Cardiac muscle cell (in vitro differentiated cells and primary cell): ENCODE measurements at regions not wholly inside any gene's neighbourhood (a gene's known extent, or its start where the extent isn't known, plus 50 kb on each side); places are given as distances from the start of the nearest gene placed in this dataset.

ENCODE experiments used
- DNase-seq, 2 donors: peaks; one replicate each; pipeline versions ENCODE4 v3.0.0 to v3.0.0-alpha.2; 2010 to 2017; ENCODE audit warnings: low read depth in 1 of 2, low spot score in 1 of 2
- H3K27ac ChIP-seq: fragments of 200-600 bp; sonication (generic); 2 replicates; pipeline ENCODE4 v1.5.1; 2016
- H3K27me3 ChIP-seq: fragments of 200-600 bp; sonication (generic); 2 replicates; pipeline ENCODE4 v1.6.0; 2016; ENCODE audit warnings: control low read depth
- H3K36me3 ChIP-seq: fragments of 200-600 bp; sonication (generic); 2 replicates; pipeline ENCODE4 v1.5.1; 2016; ENCODE audit warnings: control low read depth
- H3K4me1 ChIP-seq: fragments of 200-600 bp; sonication (generic); 2 replicates; pipeline ENCODE4 v1.8.1; 2017; ENCODE audit warnings: low read depth, mild to moderate bottlenecking, mixed run types
- H3K4me3 ChIP-seq: fragments of 200-600 bp; sonication (generic); 2 replicates; pipeline ENCODE4 v1.5.1; 2016; ENCODE audit warnings: mild to moderate bottlenecking
- H3K9me3 ChIP-seq: fragments of 200-600 bp; sonication (generic); 2 replicates; pipeline ENCODE4 v1.5.1; 2017; ENCODE audit warnings: low read depth, mild to moderate bottlenecking, control low read depth
- TF ChIP-seq, protein P1 (sequence below): IDR thresholded peaks from 2 replicates; pipeline ENCODE4 v1.5.1; 2012; ENCODE audit warnings: low read depth, mild to moderate bottlenecking, low read length

DNA sequence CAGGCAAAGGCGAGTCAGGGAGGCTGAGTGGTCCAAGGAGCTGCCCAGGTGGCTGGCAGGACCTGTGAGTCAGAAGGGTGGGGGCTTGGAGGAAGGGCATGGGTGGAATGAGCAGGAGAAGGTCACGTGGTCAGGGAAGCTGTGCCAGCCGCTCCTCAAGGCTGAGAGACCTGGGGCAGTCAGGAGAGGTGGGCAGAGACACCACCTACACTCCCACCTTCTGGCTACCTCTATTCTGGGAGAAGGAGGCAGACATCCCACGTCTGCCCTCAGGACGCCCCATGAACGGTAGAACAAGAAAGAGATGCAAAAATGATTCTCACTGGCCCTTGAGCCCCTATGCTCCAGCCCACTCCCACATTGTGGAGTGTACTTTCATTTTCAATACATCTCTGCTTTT lies 151.8 kb upstream of the RAB4A start:
- H3K36me3 ChIP-seq, result no peaks in the 10 kb centered on the region
- H3K27ac ChIP-seq, result no peak overlapping the region
- H3K9me3 ChIP-seq, result no peaks in the 10 kb centered on the region
- H3K4me3 ChIP-seq, result no peak overlapping the region
- H3K4me1 ChIP-seq, result no peaks in the 10 kb centered on the region
- peaks cover 6% of the 10 kb centered on the region for H3K27me3 ChIP-seq
- no peak for DNase-seq
- TF ChIP-seq, protein P1, sequence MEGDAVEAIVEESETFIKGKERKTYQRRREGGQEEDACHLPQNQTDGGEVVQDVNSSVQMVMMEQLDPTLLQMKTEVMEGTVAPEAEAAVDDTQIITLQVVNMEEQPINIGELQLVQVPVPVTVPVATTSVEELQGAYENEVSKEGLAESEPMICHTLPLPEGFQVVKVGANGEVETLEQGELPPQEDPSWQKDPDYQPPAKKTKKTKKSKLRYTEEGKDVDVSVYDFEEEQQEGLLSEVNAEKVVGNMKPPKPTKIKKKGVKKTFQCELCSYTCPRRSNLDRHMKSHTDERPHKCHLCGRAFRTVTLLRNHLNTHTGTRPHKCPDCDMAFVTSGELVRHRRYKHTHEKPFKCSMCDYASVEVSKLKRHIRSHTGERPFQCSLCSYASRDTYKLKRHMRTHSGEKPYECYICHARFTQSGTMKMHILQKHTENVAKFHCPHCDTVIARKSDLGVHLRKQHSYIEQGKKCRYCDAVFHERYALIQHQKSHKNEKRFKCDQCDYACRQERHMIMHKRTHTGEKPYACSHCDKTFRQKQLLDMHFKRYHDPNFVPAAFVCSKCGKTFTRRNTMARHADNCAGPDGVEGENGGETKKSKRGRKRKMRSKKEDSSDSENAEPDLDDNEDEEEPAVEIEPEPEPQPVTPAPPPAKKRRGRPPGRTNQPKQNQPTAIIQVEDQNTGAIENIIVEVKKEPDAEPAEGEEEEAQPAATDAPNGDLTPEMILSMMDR, result no peak

DNA sequence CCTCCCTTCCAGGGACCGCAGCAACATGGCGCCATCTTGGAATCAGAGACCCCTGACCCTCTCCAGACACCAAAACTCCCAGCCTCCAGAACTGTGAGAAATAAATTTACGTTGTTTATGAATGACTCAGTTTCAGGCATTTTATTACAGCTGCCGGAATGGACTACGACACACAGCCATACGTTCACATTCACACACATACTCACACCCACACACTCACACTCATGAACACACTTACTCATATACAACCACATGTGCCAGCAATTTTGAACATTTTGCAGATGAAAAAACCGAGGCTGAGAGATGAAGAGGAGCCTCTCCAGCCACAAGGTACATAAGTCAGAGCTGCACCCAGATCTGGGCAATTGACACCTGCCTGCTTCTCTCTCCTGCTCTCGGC lies 151.0 kb upstream of the RAB4A start:
- no peak for DNase-seq
- TF ChIP-seq, protein P1, result no peak
- Histone ChIP-seq H3K27me3 (peaks cover 8% of the 10 kb centered on the region), H3K4me1 (no peaks in the 10 kb centered on the region), H3K27ac (no peak overlapping the region), H3K4me3 (no peak overlapping the region), H3K36me3 (no peaks in the 10 kb centered on the region), H3K9me3 (no peaks in the 10 kb centered on the region)

DNA sequence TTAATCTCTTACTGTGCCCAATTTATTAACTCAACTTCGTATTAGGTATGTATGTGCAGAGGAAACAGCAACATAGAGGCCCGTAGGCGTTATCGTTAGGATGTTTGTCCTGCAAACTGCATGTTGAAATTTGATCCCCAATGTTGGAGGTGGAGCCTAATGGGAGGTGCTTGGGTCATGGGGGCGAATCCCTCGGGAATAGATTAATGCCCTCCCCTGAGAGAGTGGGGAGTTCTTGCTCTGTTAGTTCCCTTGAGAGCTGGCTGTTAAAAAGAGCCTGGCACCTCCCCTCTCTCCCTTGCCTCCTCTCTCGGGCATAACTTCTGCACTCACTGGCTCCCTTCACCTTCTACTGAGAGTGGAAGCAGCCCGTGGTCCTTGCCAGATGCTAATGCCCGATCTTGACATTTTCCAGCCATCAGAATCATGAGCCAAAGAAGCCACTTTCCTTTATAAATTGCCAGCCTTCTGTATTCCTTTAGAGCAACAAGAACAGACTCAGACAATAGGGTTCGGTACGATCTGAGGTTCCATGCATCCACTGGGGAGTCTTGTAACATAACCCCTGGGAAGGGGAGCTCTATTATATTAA lies 149.0 kb upstream of the RAB4A start:
- Histone ChIP-seq H3K4me3 (no peak overlapping the region), H3K9me3 (no peaks in the 10 kb centered on the region), H3K27ac (no peak overlapping the region), H3K27me3 (peaks cover 11% of the 10 kb centered on the region), H3K4me1 (no peaks in the 10 kb centered on the region), H3K36me3 (no peaks in the 10 kb centered on the region)
- TF ChIP-seq, protein P1, result no peak
- no peak for DNase-seq

DNA sequence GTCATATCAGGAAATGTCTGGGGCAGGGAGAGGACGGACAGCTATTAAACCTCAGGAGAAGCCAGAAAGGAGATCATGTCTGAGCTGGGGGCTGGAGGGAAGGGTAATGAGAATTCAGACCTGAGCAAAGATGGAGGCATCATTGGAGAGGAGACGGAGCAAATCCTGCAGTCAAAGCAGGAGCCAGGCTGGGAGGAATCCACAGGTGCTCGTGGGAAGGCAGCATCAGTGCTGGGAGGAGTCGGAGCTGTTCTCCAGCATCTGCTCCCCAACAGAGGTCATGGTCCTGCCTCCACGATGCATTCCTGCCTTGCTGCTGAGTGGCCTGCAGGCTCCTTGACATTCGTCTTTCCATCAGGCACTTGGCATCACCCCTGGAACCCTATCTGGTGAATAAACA lies 148.3 kb upstream of the RAB4A start:
- no peak for DNase-seq
- Histone ChIP-seq H3K27me3 (peaks cover 11% of the 10 kb centered on the region), H3K9me3 (no peaks in the 10 kb centered on the region), H3K4me3 (no peak overlapping the region), H3K27ac (no peak overlapping the region), H3K36me3 (no peaks in the 10 kb centered on the region), H3K4me1 (peaks cover 2% of the 10 kb centered on the region)
- TF ChIP-seq, protein P1, result no peak

- TF ChIP-seq, protein P1, result no peak
- no peak for DNase-seq
- H3K9me3 ChIP-seq, result no peaks in the 10 kb centered on the region
- no peaks in the 10 kb centered on the region for H3K36me3 ChIP-seq
- peaks cover 15% of the 10 kb centered on the region for H3K4me1 ChIP-seq
- H3K4me3 ChIP-seq, result no peak overlapping the region
- peaks cover 11% of the 10 kb centered on the region for H3K27me3 ChIP-seq
- no peak overlapping the region for H3K27ac ChIP-seq
Observed at GRCh38 chr1:229124116-229124515, 146.8 kb upstream of the RAB4A start.
